Middle frontal gyrus (tissue), 1 donor: ENCODE measurements at regions not wholly inside any gene's neighbourhood (a gene's known extent, or its start where the extent isn't known, plus 50 kb on each side); places are given as distances from the start of the nearest gene placed in this dataset.

Experiments used
- DNase-seq: peaks from one replicate; pipeline ENCODE4 v3.0.0-alpha.2; 2015; ENCODE audit warnings: low spot score; ENCODE audit errors: extremely low spot score

- no peak for DNase-seq
Measured at GRCh38 chr3:177596248-177596815, 399.1 kb upstream of the TBL1XR1 start.

DNA sequence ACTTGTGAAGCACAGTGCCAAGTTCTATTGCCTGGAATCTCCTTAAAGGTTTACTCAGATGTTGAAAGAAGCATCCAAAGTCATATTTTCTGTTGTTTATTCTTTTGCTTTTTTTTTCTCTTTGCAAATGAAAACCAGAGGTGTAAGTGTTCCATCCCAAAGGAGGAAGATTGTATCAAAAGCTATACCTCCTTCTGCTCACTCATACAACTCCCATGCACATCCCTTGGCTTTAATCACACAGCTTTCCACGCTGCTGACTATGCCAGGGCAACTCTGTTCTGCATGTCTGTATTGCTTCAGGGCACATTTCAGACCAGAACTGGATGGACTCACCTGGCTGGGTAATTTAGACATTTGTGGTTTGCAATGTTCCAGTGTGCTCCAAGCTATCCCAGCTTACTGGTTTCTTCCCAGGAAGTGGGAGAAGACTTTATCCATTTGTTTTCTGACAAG lies 399.6 kb upstream of the TBL1XR1 start:
- DNase-seq = no peak

DNA sequence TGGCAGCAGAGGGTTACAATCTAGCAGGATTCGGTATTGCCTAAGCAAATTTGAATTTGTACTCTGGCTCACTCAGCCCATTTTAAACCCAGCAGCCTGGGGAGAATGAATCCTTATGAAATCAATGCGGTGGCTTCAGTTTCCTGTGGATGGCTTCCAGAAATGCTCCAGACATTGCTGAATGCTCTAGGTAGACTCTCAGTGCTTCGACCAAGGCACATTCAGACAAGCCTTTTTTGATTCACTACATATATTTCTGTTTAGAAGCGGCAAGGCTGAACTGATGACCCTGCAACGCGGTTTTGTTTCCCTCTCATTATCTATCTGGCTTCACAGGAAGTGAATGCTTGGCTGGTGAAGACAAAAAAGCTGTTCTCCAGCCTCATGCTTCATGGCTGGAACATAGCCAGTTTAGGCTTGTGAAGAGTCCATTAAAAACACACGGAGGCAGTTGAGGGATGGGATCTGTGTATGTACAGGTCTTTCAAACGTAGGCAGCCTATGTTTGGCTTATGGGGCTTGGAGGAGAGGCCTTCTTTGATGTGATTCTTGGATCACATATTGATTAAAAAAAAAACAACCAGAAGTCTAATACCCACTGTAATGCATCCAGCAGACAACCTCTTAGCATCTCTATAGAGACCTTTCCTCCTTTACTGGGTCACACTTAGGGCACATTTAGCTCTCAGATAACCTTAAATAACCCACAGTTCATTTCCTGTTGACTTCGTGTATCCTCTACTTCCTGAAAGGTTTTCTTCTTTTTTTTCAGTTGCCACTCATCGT lies 400.2 kb upstream of the TBL1XR1 start:
- peak; percentile 56 for DNase-seq

DNA sequence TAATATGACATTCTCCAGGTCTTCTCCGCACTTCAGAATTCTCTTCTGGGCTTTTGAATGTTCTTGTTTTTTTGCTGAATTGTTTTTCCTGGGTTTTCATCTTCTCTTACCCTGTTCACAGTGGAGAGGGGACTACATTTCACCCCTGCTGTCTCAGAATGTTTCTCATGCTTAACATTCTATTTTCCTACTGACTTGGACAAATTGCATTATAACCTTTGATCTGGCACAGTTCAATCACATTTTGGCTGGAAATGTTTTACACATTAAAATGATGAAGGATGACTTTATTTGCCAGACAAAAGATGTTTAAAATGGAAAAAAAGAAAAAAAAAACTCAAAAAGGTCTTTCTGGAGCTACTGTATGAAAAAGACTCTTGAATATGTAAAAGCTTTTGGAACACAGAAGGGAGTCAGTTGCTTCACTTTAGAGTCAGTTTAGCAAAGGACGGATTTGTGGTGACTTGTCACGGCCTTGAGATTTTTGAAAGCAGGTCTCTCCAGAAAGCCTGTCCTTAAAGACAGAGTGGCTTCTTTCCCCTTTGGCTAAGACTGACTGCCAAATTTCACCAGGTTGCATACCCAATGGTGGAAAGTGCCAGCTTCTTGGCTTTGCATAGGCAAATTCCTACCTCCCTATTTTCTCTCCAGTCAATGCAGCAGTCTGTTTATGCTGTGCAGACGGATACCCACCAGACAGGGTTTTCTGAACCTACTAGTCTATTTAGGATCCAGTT lies 401.0 kb upstream of the TBL1XR1 start:
- no peak for DNase-seq

GRCh38 chr3:177599326-177599725 lies 402.0 kb upstream of the TBL1XR1 start:
- no peak for DNase-seq

GRCh38 chr3:177599837-177600236 lies 402.6 kb upstream of the TBL1XR1 start:
- DNase-seq = no peak

DNA sequence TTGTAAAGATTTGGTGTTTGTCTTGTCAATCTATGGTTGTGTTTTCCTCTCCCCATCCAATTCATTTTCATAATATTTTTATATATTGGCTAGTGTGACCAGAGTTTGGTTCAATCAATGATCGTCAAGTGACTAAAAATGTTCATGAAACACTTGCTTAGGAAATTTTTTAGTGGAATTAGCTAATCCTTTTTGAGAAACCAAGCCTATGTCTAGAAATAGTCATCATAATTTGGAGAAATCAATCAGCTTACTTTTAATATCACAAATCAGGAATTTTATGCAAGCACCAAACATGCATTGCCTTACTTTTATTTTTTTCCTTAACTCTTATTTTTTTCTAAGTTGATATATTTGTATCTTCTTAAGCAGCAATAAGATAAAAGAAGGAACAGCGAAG lies 403.1 kb upstream of the TBL1XR1 start:
- DNase-seq = no peak

DNA sequence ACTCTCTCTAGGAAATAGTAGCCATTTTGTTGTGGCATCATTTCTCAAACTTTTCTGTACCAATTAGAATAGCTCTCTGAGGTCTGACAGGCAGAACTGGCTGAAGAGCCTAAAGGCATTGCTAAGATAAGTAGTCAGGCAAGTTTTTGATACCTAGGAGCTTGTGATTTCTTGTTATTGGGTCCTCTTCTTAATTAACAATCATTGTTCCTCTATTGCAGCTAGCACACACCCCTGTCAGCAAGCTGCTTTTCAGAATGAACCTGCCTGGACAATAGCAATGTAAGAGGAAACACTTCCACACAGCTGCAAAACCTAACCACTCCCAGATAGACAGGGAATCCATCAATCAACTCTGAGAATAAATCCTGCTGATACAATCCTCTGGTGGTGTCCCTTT lies 403.9 kb upstream of the TBL1XR1 start:
- DNase-seq = no peak

GRCh38 chr3:177602601-177603147 lies 405.4 kb upstream of the TBL1XR1 start:
- no peak for DNase-seq

- DNase-seq = no peak
Measured at GRCh38 chr3:177603148-177603603, 405.9 kb upstream of the TBL1XR1 start.

DNA sequence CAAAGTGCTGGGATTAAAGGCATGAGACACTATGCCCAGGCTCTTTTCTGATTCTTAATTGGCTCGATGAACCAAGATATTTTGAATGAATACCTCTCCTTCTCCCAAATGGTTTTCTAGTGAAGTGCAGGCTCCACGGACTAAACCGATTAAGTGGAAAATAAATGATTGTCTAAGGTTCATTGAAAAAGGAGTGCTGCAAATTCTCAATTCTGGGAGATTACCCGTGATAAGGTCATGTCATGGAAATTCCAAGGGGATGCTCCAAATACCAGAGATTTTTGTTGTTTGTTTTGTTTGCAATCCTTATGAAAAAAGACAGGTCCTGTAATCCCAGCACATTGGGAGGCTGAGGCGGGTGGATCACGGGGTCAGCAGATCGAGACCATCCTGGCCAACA lies 406.9 kb upstream of the TBL1XR1 start:
- no peak for DNase-seq

GRCh38 chr3:177606891-177607290 lies 409.6 kb upstream of the TBL1XR1 start:
- no peak for DNase-seq

DNA sequence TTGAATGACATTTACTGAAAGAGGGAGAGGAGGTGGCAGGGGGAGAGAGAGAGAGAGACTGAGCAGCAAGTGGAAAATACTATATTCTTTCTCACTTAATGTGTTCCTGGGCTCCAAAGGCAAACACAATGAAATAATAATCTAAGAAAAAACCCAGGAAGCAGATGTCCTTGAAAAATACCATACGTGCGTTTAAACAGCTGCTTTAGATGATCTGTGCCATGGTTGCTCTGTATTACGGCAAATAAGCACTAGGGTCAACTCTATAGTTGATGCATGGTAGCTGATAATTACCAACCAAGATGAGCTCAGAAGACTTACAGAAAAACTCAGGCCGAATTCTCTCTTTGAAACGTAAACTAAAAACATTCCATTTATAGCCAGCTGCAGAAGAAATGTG lies 410.3 kb upstream of the TBL1XR1 start:
- no peak for DNase-seq

DNA sequence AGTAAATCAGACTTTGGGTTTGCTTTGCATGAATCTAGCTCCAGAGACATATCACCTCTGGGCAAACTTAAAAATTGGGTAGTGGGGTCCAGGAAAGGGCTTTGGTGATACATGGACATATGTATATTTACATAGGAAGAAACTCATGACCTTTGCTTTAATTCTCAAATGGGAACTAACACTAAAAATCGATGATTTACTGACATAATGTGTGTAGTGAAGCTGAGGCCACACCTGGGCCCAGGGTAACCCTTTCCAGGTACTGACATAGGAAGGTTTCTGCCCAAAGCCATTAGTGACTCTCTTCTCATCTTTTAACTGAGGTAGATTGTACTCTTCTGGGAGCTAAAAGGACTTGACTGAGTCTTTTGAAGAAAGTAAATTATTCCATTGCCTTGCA lies 411.2 kb upstream of the TBL1XR1 start:
- DNase-seq = no peak

- no peak for DNase-seq
Measured at GRCh38 chr3:177609613-177610012, 412.3 kb upstream of the TBL1XR1 start.

DNA sequence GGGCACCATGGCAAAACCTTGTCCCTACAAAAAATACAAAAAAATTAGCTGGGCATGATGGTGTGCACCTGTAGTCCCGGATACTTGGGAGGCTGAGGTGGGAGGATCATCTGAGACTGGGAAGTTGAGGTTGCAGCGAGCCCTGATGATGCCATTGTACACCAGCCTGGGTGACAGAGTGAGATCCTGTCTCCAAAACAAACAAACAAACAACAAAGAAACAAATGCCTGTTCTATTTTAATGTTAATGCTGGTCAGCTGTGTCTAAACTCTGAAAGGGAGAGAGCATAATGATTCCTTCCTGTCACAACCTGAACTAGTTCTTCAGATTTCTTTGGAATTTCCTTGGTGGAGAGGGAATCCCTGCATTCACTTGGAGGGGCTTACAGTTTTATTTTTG lies 413.0 kb upstream of the TBL1XR1 start:
- no peak for DNase-seq

DNA sequence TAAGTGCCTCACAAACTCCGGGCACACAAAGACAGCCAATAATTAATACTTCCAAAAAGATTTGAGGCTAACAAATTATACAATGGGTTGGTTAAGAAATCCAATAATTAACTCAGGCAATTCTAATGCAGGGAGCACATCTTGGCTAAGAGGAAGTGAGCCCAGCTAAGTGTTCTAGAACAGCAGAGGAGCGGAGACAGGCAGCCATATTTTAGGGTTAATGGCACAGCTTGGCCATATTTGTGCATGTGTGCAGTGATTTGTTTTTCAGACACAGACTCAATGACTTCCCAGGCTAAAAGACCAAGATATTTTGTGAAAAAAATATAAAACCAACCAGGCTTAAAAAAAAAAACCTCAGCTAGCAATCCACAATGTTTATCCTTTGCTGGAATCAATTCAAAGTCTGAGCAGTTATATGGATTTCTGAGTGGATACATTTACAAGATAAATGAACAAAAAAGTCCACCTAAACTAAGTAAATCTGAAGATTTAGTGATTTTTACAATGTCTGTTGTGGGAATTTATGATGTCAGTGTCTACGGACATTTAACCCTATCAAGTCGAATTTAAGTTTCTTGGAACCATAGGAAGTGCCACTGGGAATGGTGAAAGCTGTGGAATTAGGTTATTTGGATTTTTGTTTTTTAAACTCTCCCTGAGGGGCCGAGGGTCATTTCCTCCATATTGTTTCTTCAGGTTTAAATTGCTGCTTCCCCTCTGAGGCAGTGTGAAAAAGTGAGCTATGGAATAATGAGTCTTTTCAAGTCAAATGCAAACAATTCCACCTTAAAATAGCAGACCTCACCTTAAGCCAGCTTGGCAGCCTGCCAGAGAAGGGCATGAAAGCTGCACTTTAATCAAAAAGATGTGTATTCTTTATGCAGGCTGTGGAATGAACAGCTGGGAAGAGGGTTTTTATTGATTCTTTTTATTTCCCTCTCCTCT lies 413.7 kb upstream of the TBL1XR1 start:
- no peak for DNase-seq

GRCh38 chr3:177611752-177612334 lies 414.6 kb upstream of the TBL1XR1 start:
- no peak for DNase-seq

DNA sequence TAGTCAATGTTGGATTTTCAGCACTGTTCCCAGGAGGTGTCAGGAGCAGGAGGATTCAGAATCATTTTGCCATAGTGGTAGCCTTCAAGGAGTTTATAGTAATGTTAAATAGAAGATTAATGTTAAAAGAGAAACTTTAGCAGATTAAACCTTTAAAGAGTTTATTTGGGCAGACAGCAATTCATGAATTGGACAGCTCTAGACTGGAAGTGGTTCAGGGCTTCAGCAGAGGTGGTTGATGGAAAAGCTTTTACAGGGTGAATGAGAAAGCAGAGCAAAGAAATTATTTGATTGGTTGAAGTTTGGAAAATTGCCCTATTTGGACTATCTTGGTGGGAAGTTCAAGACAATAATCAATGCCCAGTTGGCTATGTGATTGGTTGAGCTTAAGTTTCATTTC lies 416.6 kb upstream of the TBL1XR1 start:
- DNase-seq = no peak

GRCh38 chr3:177615015-177615414 lies 417.7 kb upstream of the TBL1XR1 start:
- DNase-seq = no peak
